Sigmoid colon (tissue), 4 donors: ENCODE measurements at regions not wholly inside any gene's neighbourhood (a gene's known extent, or its start where the extent isn't known, plus 50 kb on each side); places are given as distances from the start of the nearest gene placed in this dataset.

ENCODE experiments used
- CTCF ChIP-seq, 4 experiments: fragments of 450-650 bp in 3 of 4; fragments of 200-600 bp in 1 of 4; IDR thresholded peaks; one replicate each; pipeline ENCODE4 v1.5.1; 2016 to 2019; ENCODE audit warnings: antibody characterized with exemption in 4 of 4, mild to moderate bottlenecking in 3 of 4, moderate library complexity in 2 of 4
- EP300 ChIP-seq, 4 donors: sonication (generic); formaldehyde crosslinking; IDR thresholded peaks; one replicate each; pipeline ENCODE4 v1.6.1; 2017; ENCODE audit warnings: antibody characterized with exemption in 4 of 4
- POLR2A ChIP-seq, 2 donors: fragments of 450-650 bp; IDR thresholded peaks; one replicate each; pipeline ENCODE4 v1.6.1; 2016; ENCODE audit warnings: antibody characterized with exemption in 2 of 2, mild to moderate bottlenecking in 2 of 2, moderate library complexity in 2 of 2
- POLR2AphosphoS5 ChIP-seq, 4 donors: sonication (generic); formaldehyde crosslinking; IDR thresholded peaks; one replicate each; pipeline ENCODE4 v1.6.1; 2017; ENCODE audit warnings: antibody characterized with exemption in 4 of 4

GRCh38 chrX:75642811-75643361 lies 120.0 kb upstream of the ZDHHC15 start:
- TF ChIP-seq CTCF (IDR thresholded peaks at IDR 0.05) (no peak), POLR2AphosphoS5 (IDR thresholded peaks at IDR 0.05) (no peak), POLR2A (IDR thresholded peaks at IDR 0.05) (no peak), EP300 (IDR thresholded peaks at IDR 0.05) (no peak)
